ENCODE measurements at regions not wholly inside any gene's neighbourhood (a gene's known extent, or its start where the extent isn't known, plus 50 kb on each side); places are given as distances from the start of the nearest gene placed in this dataset.

DNA sequence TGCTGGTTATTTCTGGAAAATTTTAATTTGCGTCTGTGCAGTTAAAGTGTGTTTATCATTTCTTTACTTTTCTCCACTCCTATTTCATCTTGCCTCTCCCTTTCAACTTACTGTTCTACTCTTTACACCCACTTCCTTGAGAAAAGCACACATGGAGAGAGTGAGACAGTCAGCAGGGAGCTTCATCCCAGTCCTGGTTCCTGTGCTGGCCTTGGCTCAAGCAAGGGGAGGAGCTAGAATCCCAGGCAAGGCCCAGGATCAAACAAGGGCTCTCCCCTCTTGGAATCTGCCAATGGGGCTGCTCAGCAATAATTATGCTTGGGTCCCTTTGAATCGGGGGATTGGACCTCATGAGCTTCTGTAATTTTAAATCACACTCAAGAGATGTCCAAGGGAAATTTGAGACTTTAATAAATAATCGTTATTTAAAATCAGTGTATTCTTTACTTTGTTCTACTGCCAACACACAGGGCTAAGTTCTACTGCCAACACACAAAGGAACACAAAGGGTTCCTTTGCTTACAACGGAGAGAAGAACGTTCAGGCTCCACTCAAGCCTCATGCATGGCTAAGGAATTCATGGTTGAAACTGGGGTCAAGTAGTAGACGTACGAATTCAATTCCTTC lies 439.3 kb upstream of the DAB2 start:
- TF ChIP-seq, protein P1, sequence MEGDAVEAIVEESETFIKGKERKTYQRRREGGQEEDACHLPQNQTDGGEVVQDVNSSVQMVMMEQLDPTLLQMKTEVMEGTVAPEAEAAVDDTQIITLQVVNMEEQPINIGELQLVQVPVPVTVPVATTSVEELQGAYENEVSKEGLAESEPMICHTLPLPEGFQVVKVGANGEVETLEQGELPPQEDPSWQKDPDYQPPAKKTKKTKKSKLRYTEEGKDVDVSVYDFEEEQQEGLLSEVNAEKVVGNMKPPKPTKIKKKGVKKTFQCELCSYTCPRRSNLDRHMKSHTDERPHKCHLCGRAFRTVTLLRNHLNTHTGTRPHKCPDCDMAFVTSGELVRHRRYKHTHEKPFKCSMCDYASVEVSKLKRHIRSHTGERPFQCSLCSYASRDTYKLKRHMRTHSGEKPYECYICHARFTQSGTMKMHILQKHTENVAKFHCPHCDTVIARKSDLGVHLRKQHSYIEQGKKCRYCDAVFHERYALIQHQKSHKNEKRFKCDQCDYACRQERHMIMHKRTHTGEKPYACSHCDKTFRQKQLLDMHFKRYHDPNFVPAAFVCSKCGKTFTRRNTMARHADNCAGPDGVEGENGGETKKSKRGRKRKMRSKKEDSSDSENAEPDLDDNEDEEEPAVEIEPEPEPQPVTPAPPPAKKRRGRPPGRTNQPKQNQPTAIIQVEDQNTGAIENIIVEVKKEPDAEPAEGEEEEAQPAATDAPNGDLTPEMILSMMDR (IDR thresholded peaks at IDR 0.05): no peak
- TF ChIP-seq, protein P2, sequence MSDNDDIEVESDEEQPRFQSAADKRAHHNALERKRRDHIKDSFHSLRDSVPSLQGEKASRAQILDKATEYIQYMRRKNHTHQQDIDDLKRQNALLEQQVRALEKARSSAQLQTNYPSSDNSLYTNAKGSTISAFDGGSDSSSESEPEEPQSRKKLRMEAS (IDR thresholded peaks at IDR 0.05): no peak
- TF ChIP-seq, protein P3, sequence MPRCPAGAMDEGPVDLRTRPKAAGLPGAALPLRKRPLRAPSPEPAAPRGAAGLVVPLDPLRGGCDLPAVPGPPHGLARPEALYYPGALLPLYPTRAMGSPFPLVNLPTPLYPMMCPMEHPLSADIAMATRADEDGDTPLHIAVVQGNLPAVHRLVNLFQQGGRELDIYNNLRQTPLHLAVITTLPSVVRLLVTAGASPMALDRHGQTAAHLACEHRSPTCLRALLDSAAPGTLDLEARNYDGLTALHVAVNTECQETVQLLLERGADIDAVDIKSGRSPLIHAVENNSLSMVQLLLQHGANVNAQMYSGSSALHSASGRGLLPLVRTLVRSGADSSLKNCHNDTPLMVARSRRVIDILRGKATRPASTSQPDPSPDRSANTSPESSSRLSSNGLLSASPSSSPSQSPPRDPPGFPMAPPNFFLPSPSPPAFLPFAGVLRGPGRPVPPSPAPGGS (IDR thresholded peaks at IDR 0.05): no peak
- TF ChIP-seq CEBPB (IDR thresholded peaks at IDR 0.05): no peak
- TF ChIP-seq TP53 (CRISPR knock-in tag; IDR thresholded peaks at IDR 0.05): no peak
- TF ChIP-seq RCOR1 (IDR thresholded peaks at IDR 0.05; ENCODE audit: low read depth, low read length): no peak
- TF ChIP-seq SREBF2 (IDR thresholded peaks at IDR 0.05): no peak
- no peak for TF ChIP-seq EP300 (IDR thresholded peaks at IDR 0.05)
- no peak for TF ChIP-seq HOXB13 (CRISPR knock-in tag; IDR thresholded peaks at IDR 0.05; ENCODE audit: low read depth)
- TF ChIP-seq CHD2 (IDR thresholded peaks at IDR 0.05; ENCODE audit: low read length, partially characterized antibody): no peak
- TF ChIP-seq POLR2A (IDR thresholded peaks at IDR 0.05; ENCODE audit: low read length): no peak
- TF ChIP-seq KDM1A (IDR thresholded peaks at IDR 0.05; ENCODE audit: low read depth): no peak
- TF ChIP-seq HDAC2 (IDR thresholded peaks at IDR 0.05): no peak
- TF ChIP-seq CBX2 (IDR thresholded peaks at IDR 0.05; ENCODE audit: borderline replicate concordance, low read depth): no peak
